ENCODE measurements at regions not wholly inside any gene's neighbourhood (a gene's known extent, or its start where the extent isn't known, plus 50 kb on each side); places are given as distances from the start of the nearest gene placed in this dataset.
A peak's percentile ranks its signal among the peaks of the same experiment; 100 is the strongest.

- TF ChIP-seq EZH2phosphoT487 (IDR thresholded peaks at IDR 0.05; ENCODE audit: low read depth, severe bottlenecking, unreplicated experiment) = no peak
- TF ChIP-seq EZH2 (IDR thresholded peaks at IDR 0.05; ENCODE audit: borderline replicate concordance) = no peak
- TF ChIP-seq CTCF (IDR thresholded peaks at IDR 0.05; ENCODE audit: poor library complexity) = no peak
Measured at GRCh38 chr13:71382285-71382684, 484.7 kb downstream of the DACH1 start.

GRCh38 chr13:71380191-71380590 lies 486.8 kb downstream of the DACH1 start:
- Histone ChIP-seq H3K4me1 (ENCODE audit: insufficient read depth) (no peaks in the 10 kb centered on the region), H3K4me2 (no peak overlapping the region), H3K9me3 (ENCODE audit: low read depth) (no peaks in the 10 kb centered on the region), H3K9me2 (replicated peaks; ENCODE audit: insufficient read depth) (no peaks in the 10 kb centered on the region), H3K27ac (no peak overlapping the region), H3K36me3 (replicated peaks; ENCODE audit: insufficient read depth, low read depth) (no peaks in the 10 kb centered on the region), H4K20me1 (ENCODE audit: insufficient read depth, poor library complexity, severe bottlenecking) (no peaks in the 10 kb centered on the region), H3K4me3 (no peak overlapping the region), H2AFZ (no peak overlapping the region), H3K27me3 (no peaks in the 10 kb centered on the region), H3K79me2 (no peaks in the 10 kb centered on the region)
- TF ChIP-seq EZH2phosphoT487 (IDR thresholded peaks at IDR 0.05; ENCODE audit: low read depth, severe bottlenecking, unreplicated experiment) = no peak
- no peak for TF ChIP-seq EZH2 (IDR thresholded peaks at IDR 0.05; ENCODE audit: borderline replicate concordance)
- no peak for TF ChIP-seq CTCF (IDR thresholded peaks at IDR 0.05; ENCODE audit: poor library complexity)
- DNase-seq (ENCODE audit: low spot score) = no peak
- 81% methylated on average over 2 of the region's 2 CpGs for WGBS (ENCODE audit: low lambda C conversion rate, missing lambda C conversion rate)

More at GRCh38 chr13:71382285-71382684, 484.7 kb downstream of the DACH1 start:
- Histone ChIP-seq H3K9me2 (replicated peaks; ENCODE audit: insufficient read depth) (no peaks in the 10 kb centered on the region), H2AFZ (no peak overlapping the region), H3K27me3 (no peaks in the 10 kb centered on the region), H3K4me1 (ENCODE audit: insufficient read depth) (no peaks in the 10 kb centered on the region), H3K4me2 (no peak overlapping the region), H3K79me2 (no peaks in the 10 kb centered on the region), H3K9me3 (ENCODE audit: low read depth) (no peaks in the 10 kb centered on the region), H3K4me3 (no peak overlapping the region), H4K20me1 (ENCODE audit: insufficient read depth, poor library complexity, severe bottlenecking) (no peaks in the 10 kb centered on the region), H3K27ac (no peak overlapping the region), H3K36me3 (replicated peaks; ENCODE audit: insufficient read depth, low read depth) (no peaks in the 10 kb centered on the region)
- DNase-seq (ENCODE audit: low spot score) = no peak
- WGBS (ENCODE audit: low lambda C conversion rate, missing lambda C conversion rate) = 77% methylated on average over 4 of the region's 4 CpGs

GRCh38 chr13:71378961-71379905 lies 487.8 kb downstream of the DACH1 start:
- DNase-seq (ENCODE audit: low spot score) = no peak
- H3K4me1 ChIP-seq (ENCODE audit: insufficient read depth) = no peaks in the 10 kb centered on the region
- no peaks in the 10 kb centered on the region for H3K36me3 ChIP-seq (replicated peaks; ENCODE audit: insufficient read depth, low read depth)
- 53% methylated on average over 5 of the region's 5 CpGs for WGBS (ENCODE audit: low lambda C conversion rate, missing lambda C conversion rate)
- no peaks in the 10 kb centered on the region for H3K79me2 ChIP-seq
- no peaks in the 10 kb centered on the region for H4K20me1 ChIP-seq (ENCODE audit: insufficient read depth, poor library complexity, severe bottlenecking)
- peak overlapping the region; percentile 59 for H2AFZ ChIP-seq
- no peak overlapping the region for H3K4me3 ChIP-seq
- TF ChIP-seq EZH2 (IDR thresholded peaks at IDR 0.05; ENCODE audit: borderline replicate concordance) (no peak), CTCF (IDR thresholded peaks at IDR 0.05; ENCODE audit: poor library complexity) (no peak), EZH2phosphoT487 (IDR thresholded peaks at IDR 0.05; ENCODE audit: low read depth, severe bottlenecking, unreplicated experiment) (no peak)
- H3K9me3 ChIP-seq (ENCODE audit: low read depth) = no peaks in the 10 kb centered on the region
- peak overlapping the region; percentile 64 for H3K4me2 ChIP-seq
- H3K27me3 ChIP-seq = no peaks in the 10 kb centered on the region
- no peaks in the 10 kb centered on the region for H3K9me2 ChIP-seq (replicated peaks; ENCODE audit: insufficient read depth)
- peak overlapping the region; percentile 43 for H3K27ac ChIP-seq

Measured in hepatocyte (in vitro differentiated cells).